ENCODE measurements at regions not wholly inside any gene's neighbourhood (a gene's known extent, or its start where the extent isn't known, plus 50 kb on each side); places are given as distances from the start of the nearest gene placed in this dataset.

- DNase-seq (ENCODE audit: low read depth): no peak
- Mint-ChIP-seq H3K36me3 (ENCODE audit: low read depth, unreplicated experiment) (no peaks in the 10 kb centered on the region), H3K27me3 (ENCODE audit: low read depth, unreplicated experiment) (no peaks in the 10 kb centered on the region), H3K4me1 (ENCODE audit: low read depth, unreplicated experiment) (peaks cover 8% of the 10 kb centered on the region), H3K27ac (ENCODE audit: unreplicated experiment) (no peak overlapping the region), H3K9me3 (ENCODE audit: unreplicated experiment) (no peaks in the 10 kb centered on the region), H3K4me3 (ENCODE audit: unreplicated experiment) (no peak overlapping the region)
- Histone ChIP-seq H3K4me2 (ENCODE audit: low read length) (no peak overlapping the region), H3K9ac (ENCODE audit: low read length) (no peak overlapping the region), H3K9me3 (ENCODE audit: insufficient read depth, low read depth, low read length) (no peaks in the 10 kb centered on the region), H3K4me1 (ENCODE audit: insufficient read depth, low read length) (no peaks in the 10 kb centered on the region), H3K4me3 (ENCODE audit: insufficient read depth, low read depth, low read length) (no peak overlapping the region), H3K27ac (ENCODE audit: low read depth, low read length) (no peak overlapping the region), H3K27me3 (ENCODE audit: insufficient read depth, low read length) (no peaks in the 10 kb centered on the region), H3K79me2 (ENCODE audit: insufficient read depth, low read length) (no peaks in the 10 kb centered on the region), H2AFZ (ENCODE audit: low read depth, low read length) (no peak overlapping the region), H4K20me1 (ENCODE audit: insufficient read depth, low read length) (no peaks in the 10 kb centered on the region), H3K36me3 (ENCODE audit: insufficient read depth, low read length) (no peaks in the 10 kb centered on the region)
- no peak for FAIRE-seq
- no peak for TF ChIP-seq EZH2 (IDR thresholded peaks at IDR 0.05; ENCODE audit: insufficient read depth, low read length)
- TF ChIP-seq CTCF (IDR thresholded peaks at IDR 0.05; ENCODE audit: insufficient read depth, low read depth, low read length): no peak
These were observed 281.4 kb upstream of the CELF4 start for GRCh38 chr18:37846996-37847395.

DNA sequence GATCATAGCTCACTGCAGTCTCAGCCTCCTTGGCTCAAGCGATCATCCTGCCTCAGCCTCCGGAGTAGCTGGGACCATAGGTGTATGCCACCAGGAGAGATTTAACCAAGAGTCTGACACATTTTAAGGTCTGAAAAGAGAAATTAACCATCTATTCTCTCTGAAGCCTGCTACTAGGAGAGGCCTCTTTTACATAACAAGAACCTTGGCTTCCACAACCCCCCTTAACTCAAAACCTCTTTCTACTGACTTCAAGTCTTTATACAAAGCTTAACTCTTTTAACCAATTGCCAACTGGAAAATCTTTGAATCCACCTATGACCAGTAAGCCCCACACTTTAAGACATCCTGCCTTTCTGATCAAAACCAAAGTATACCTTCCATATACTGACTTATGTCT, 279.9 kb upstream of the CELF4 start:
- no peaks in the 10 kb centered on the region for H3K9me3 ChIP-seq (ENCODE audit: insufficient read depth, low read depth, low read length)
- FAIRE-seq: no peak
- Mint-ChIP-seq H3K4me1 (ENCODE audit: low read depth, unreplicated experiment) (peaks cover 8% of the 10 kb centered on the region), H3K4me3 (ENCODE audit: unreplicated experiment) (no peak overlapping the region), H3K27ac (ENCODE audit: unreplicated experiment) (no peak overlapping the region), H3K27me3 (ENCODE audit: low read depth, unreplicated experiment) (no peaks in the 10 kb centered on the region), H3K9me3 (ENCODE audit: unreplicated experiment) (no peaks in the 10 kb centered on the region), H3K36me3 (ENCODE audit: low read depth, unreplicated experiment) (no peaks in the 10 kb centered on the region)
- H3K36me3 ChIP-seq (ENCODE audit: insufficient read depth, low read length): no peaks in the 10 kb centered on the region
- TF ChIP-seq EZH2 (IDR thresholded peaks at IDR 0.05; ENCODE audit: insufficient read depth, low read length): no peak
- no peak for TF ChIP-seq CTCF (IDR thresholded peaks at IDR 0.05; ENCODE audit: insufficient read depth, low read depth, low read length)
- no peak overlapping the region for H3K4me2 ChIP-seq (ENCODE audit: low read length)
- no peak overlapping the region for H3K27ac ChIP-seq (ENCODE audit: low read depth, low read length)
- no peaks in the 10 kb centered on the region for H4K20me1 ChIP-seq (ENCODE audit: insufficient read depth, low read length)
- no peak for DNase-seq (ENCODE audit: low read depth)
- H3K4me1 ChIP-seq (ENCODE audit: insufficient read depth, low read length): no peaks in the 10 kb centered on the region
- no peaks in the 10 kb centered on the region for H3K79me2 ChIP-seq (ENCODE audit: insufficient read depth, low read length)
- no peaks in the 10 kb centered on the region for H3K27me3 ChIP-seq (ENCODE audit: insufficient read depth, low read length)
- H3K9ac ChIP-seq (ENCODE audit: low read length): no peak overlapping the region
- no peak overlapping the region for H3K4me3 ChIP-seq (ENCODE audit: insufficient read depth, low read depth, low read length)
- no peak overlapping the region for H2AFZ ChIP-seq (ENCODE audit: low read depth, low read length)

DNA sequence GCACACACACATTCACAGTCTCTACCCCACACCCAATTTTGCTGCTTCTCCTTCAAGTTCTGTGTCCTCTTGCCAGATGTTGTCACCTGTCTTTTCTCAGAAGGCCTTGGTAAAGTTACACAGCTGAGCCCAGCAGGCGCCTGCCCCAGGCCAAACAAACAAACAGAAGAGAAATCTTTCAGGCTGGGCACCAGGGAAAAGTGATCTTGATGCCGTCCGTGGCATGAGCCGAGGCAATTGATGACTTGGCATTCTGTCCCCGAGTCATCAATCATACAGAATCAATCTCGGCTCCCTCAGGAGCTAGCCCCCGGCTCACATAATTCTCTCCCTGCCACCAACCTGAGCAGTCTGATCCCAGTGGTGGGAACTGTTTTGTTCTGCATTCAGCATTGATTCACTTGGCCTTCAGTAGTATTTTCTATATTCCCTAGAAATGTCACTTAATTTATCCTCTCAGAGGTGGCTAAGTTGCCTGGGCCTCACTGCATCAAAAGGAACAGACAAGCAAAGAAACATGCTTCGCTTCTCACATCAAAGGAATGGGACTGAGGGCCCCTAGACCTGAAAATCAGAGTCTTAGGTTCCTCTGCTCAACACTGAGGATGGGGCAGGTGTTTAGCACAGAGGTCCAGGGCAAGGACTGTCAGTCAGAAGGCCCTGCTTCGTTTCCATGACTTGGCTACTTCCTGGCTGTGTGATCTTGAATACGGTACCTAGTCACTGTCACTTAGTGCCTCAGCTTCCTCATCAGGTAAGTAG, 278.8 kb upstream of the CELF4 start:
- no peak overlapping the region for H3K4me3 ChIP-seq (ENCODE audit: insufficient read depth, low read depth, low read length)
- H3K9me3 ChIP-seq (ENCODE audit: insufficient read depth, low read depth, low read length): no peaks in the 10 kb centered on the region
- H4K20me1 ChIP-seq (ENCODE audit: insufficient read depth, low read length): no peaks in the 10 kb centered on the region
- FAIRE-seq (no peak), DNase-seq (ENCODE audit: low read depth) (no peak)
- no peaks in the 10 kb centered on the region for H3K36me3 ChIP-seq (ENCODE audit: insufficient read depth, low read length)
- no peak overlapping the region for H2AFZ ChIP-seq (ENCODE audit: low read depth, low read length)
- Mint-ChIP-seq H3K4me1 (ENCODE audit: low read depth, unreplicated experiment) (peaks cover 8% of the 10 kb centered on the region), H3K27me3 (ENCODE audit: low read depth, unreplicated experiment) (no peaks in the 10 kb centered on the region), H3K27ac (ENCODE audit: unreplicated experiment) (no peak overlapping the region), H3K9me3 (ENCODE audit: unreplicated experiment) (peaks cover 3% of the 10 kb centered on the region), H3K36me3 (ENCODE audit: low read depth, unreplicated experiment) (no peaks in the 10 kb centered on the region), H3K4me3 (ENCODE audit: unreplicated experiment) (no peak overlapping the region)
- no peaks in the 10 kb centered on the region for H3K27me3 ChIP-seq (ENCODE audit: insufficient read depth, low read length)
- no peak for TF ChIP-seq EZH2 (IDR thresholded peaks at IDR 0.05; ENCODE audit: insufficient read depth, low read length)
- TF ChIP-seq CTCF (IDR thresholded peaks at IDR 0.05; ENCODE audit: insufficient read depth, low read depth, low read length): no peak
- no peaks in the 10 kb centered on the region for H3K4me1 ChIP-seq (ENCODE audit: insufficient read depth, low read length)
- no peak overlapping the region for H3K9ac ChIP-seq (ENCODE audit: low read length)
- H3K27ac ChIP-seq (ENCODE audit: low read depth, low read length): no peak overlapping the region
- no peak overlapping the region for H3K4me2 ChIP-seq (ENCODE audit: low read length)
- no peaks in the 10 kb centered on the region for H3K79me2 ChIP-seq (ENCODE audit: insufficient read depth, low read length)
